ENCODE measurements at regions not wholly inside any gene's neighbourhood (a gene's known extent, or its start where the extent isn't known, plus 50 kb on each side); places are given as distances from the start of the nearest gene placed in this dataset.

- TF ChIP-seq CTCF (conservative IDR thresholded peaks at IDR 0.05; ENCODE audit: low read length): no peak
- no peak for TF ChIP-seq EZH2phosphoT487 (IDR thresholded peaks at IDR 0.05; ENCODE audit: borderline replicate concordance, low read depth, low read length)
Measured at GRCh38 chr3:27883266-27883665, 161.1 kb upstream of the EOMES start.
